Astrocyte of the spinal cord (primary cell): ENCODE measurements at regions not wholly inside any gene's neighbourhood (a gene's known extent, or its start where the extent isn't known, plus 50 kb on each side); places are given as distances from the start of the nearest gene placed in this dataset.

ENCODE experiments used
- DNase-seq: peaks from one replicate; pipeline ENCODE4 v3.0.0; 2011; ENCODE audit warnings: low read depth, low spot score
- H3K4me3 ChIP-seq: 2 replicates; pipeline ENCODE4 v1.5.1; 2011; ENCODE audit warnings: low read depth, mild to moderate bottlenecking, low read length, moderate library complexity
- CTCF ChIP-seq: IDR thresholded peaks from 2 replicates; pipeline ENCODE4 v1.5.1; 2012; ENCODE audit warnings: low read depth, mild to moderate bottlenecking, low read length, inconsistent platforms
- in situ Hi-C: cut with HindIII; loops from 2 replicates; pipeline ENCODE4 v1.10.0; 2017; ENCODE audit warnings: low sequenced_read_pairs

GRCh38 chr4:111754003-111754402 is 391.3 kb upstream of the FAM241A start:
- DNase-seq = no peak
- in situ Hi-C loops = no loop called here
- no peak for TF ChIP-seq CTCF
- H3K4me3 ChIP-seq = no peak overlapping the region

GRCh38 chr4:111755571-111755970 is 389.7 kb upstream of the FAM241A start:
- in situ Hi-C loops = no loop called here
- H3K4me3 ChIP-seq = no peak overlapping the region
- no peak for DNase-seq
- TF ChIP-seq CTCF = no peak

- H3K4me3 ChIP-seq = no peak overlapping the region
- TF ChIP-seq CTCF = no peak
- DNase-seq = no peak
- in situ Hi-C loops = no loop called here
Measured at GRCh38 chr4:111761531-111761930, 383.7 kb upstream of the FAM241A start.

GRCh38 chr4:111770514-111770913 is 374.7 kb upstream of the FAM241A start:
- no peak overlapping the region for H3K4me3 ChIP-seq
- no peak for DNase-seq
- no peak for TF ChIP-seq CTCF
- in situ Hi-C loops = no loop called here

- in situ Hi-C loops = no loop called here
- TF ChIP-seq CTCF = no peak
- DNase-seq = no peak
- H3K4me3 ChIP-seq = no peak overlapping the region
Measured at GRCh38 chr4:111773858-111774257, 371.4 kb upstream of the FAM241A start.

GRCh38 chr4:111775556-111776297 is 369.5 kb upstream of the FAM241A start:
- DNase-seq = no peak
- no peak for TF ChIP-seq CTCF

More at GRCh38 chr4:111775556-111776297, 369.5 kb upstream of the FAM241A start:
- in situ Hi-C loops = no loop called here
- H3K4me3 ChIP-seq = no peak overlapping the region
